ENCODE measurements at regions not wholly inside any gene's neighbourhood (a gene's known extent, or its start where the extent isn't known, plus 50 kb on each side); places are given as distances from the start of the nearest gene placed in this dataset.

DNA sequence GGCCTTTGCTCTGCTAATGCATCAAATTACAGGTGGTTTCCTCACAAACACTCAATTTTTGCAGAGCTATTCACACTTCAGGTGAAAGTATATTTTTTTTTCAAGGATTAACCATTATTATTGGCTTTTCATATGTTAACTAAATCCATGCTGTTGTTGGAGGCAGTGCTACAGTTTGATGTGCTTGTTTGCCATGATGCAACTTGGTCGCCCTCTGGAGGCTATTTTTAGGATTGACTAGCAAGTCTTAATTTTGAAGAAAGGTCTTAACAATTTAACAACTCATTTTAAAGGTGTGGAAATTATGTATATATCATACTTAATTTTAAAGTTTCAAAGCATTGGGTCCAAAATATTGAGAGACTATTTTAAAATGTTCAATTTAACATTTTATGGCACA lies 168.8 kb upstream of the FAM47A start:
- Histone ChIP-seq H3K4me3 (no peak overlapping the region), H3K27me3 (ENCODE audit: low read depth) (no peaks in the 10 kb centered on the region), H3K9me3 (no peaks in the 10 kb centered on the region), H3K36me3 (no peaks in the 10 kb centered on the region), H3K4me1 (no peaks in the 10 kb centered on the region), H3K27ac (no peak overlapping the region)
- DNase-seq (no peak), ATAC-seq (no peak)
- intact Hi-C loops (cut with DNase I): no loop called here
- TF ChIP-seq, protein P1, sequence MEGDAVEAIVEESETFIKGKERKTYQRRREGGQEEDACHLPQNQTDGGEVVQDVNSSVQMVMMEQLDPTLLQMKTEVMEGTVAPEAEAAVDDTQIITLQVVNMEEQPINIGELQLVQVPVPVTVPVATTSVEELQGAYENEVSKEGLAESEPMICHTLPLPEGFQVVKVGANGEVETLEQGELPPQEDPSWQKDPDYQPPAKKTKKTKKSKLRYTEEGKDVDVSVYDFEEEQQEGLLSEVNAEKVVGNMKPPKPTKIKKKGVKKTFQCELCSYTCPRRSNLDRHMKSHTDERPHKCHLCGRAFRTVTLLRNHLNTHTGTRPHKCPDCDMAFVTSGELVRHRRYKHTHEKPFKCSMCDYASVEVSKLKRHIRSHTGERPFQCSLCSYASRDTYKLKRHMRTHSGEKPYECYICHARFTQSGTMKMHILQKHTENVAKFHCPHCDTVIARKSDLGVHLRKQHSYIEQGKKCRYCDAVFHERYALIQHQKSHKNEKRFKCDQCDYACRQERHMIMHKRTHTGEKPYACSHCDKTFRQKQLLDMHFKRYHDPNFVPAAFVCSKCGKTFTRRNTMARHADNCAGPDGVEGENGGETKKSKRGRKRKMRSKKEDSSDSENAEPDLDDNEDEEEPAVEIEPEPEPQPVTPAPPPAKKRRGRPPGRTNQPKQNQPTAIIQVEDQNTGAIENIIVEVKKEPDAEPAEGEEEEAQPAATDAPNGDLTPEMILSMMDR (IDR thresholded peaks at IDR 0.05): peak; percentile 46

DNA sequence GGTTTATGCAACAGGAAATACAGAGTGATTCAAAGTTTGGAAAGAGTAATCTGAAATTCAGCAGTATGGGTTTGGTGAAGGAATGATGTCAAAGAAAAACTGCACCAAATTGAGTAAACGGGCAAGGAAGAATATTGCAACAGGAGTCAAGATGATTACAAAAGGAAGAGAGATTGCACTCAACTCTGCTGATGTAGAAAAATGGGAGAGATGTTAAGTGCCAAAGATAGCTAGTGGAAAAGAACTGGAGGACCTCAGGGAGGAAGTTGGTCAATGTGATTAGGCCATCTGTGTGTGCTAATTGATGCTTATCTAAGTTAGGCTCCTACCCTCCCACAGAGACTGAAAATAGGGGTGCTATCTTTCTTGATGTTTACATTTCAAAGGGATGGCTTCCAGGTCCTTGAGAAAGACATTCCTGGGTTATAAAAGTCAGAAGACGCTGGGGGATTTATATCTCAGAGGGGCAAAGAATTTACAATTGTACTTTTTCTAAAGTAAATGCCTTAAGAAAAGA lies 167.4 kb upstream of the FAM47A start:
- Histone ChIP-seq H3K4me1 (no peaks in the 10 kb centered on the region), H3K27ac (no peak overlapping the region), H3K36me3 (no peaks in the 10 kb centered on the region), H3K9me3 (no peaks in the 10 kb centered on the region), H3K27me3 (ENCODE audit: low read depth) (no peaks in the 10 kb centered on the region), H3K4me3 (no peak overlapping the region)
- DNase-seq (no peak), ATAC-seq (no peak)
- intact Hi-C loops (cut with DNase I): no loop called here
- TF ChIP-seq, protein P1 (IDR thresholded peaks at IDR 0.05): no peak

DNA sequence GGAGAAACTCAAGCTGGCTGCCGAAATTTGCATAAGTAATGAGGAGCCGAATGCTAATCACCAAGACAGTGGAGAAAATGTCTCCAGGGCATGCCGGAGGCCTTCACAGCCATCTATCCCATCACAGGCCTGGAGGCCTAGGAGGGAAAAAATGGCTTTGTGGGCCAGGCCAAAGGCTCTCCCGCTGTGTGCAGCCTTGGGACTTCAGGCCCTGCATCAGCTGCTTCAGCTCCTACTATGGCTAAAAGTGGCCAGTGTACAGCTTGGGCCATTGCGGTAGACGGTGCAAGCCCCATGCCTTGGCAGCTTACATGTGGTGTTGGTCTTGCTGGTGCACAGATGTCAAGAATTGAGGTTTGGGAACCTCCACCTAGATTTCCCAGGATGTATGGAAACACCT lies 162.6 kb upstream of the FAM47A start:
- no peak overlapping the region for H3K4me3 ChIP-seq
- intact Hi-C loops (cut with DNase I): no loop called here
- no peak overlapping the region for H3K27ac ChIP-seq
- no peaks in the 10 kb centered on the region for H3K9me3 ChIP-seq
- no peaks in the 10 kb centered on the region for H3K4me1 ChIP-seq
- no peaks in the 10 kb centered on the region for H3K27me3 ChIP-seq (ENCODE audit: low read depth)
- ATAC-seq (no peak), DNase-seq (no peak)
- H3K36me3 ChIP-seq: no peaks in the 10 kb centered on the region
- TF ChIP-seq, protein P1 (IDR thresholded peaks at IDR 0.05): no peak

DNA sequence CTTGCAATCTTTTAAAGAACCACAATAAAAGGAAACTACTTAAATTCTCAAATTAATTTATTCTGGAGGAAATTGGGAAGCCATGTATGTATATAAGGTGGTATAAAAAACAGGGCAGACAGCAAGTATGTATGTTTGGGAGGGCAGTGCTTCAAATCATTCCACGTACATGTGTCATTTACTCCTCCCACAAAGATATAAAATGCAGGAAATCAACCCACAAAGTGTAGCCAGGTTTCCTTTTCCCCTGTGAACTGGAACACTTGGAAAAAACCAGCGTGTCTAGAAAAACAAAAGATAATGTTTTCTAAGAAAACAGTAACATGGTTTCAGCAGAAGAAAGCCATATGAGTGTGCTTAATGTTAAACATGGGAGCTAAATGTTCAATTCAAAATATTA lies 156.7 kb upstream of the FAM47A start:
- intact Hi-C loops (cut with DNase I): no loop called here
- no peak for ATAC-seq
- TF ChIP-seq, protein P1 (IDR thresholded peaks at IDR 0.05): no peak

DNA sequence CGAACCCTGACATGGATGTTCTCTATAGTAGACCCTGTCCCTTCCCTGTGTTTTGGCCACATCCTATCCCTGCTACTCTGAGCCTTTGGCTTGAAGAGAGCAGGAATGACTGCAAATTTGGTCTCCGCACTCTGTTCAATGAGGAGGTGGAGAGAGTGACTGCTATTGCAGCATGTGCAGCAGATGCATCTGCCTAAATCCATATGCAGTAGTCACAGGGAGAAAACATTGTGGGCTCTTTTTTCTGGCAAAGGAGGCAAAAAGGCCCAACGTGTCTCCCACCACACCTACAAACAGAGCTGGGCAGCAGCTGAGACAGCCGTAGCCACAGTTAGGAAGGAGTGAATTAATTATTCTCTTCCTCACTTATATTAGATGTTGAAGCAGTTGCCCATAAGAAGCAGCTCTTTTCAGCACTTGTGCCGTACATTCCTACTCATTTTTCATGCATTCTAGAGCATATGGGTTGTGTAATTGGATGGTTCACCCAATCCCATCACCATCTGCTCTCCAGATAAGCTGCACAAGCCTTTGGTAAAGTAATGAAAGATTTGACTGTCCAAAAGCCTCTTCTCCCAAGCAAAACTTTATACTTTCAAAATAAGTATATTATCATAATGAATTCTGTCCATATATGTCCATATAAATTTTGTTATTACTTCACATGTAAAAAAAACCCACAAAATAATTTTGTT lies 147.9 kb upstream of the FAM47A start:
- TF ChIP-seq, protein P1 (IDR thresholded peaks at IDR 0.05): no peak
- Histone ChIP-seq H3K4me3 (no peak overlapping the region), H3K36me3 (no peaks in the 10 kb centered on the region), H3K27me3 (ENCODE audit: low read depth) (no peaks in the 10 kb centered on the region), H3K9me3 (no peaks in the 10 kb centered on the region), H3K27ac (no peak overlapping the region), H3K4me1 (no peaks in the 10 kb centered on the region)
- DNase-seq (no peak), ATAC-seq (no peak)
- intact Hi-C loops (cut with DNase I): no loop called here

More for the DNA sequence above, 156.7 kb upstream of the FAM47A start:
- Histone ChIP-seq H3K4me1 (no peaks in the 10 kb centered on the region), H3K27ac (no peak overlapping the region), H3K27me3 (ENCODE audit: low read depth) (no peaks in the 10 kb centered on the region), H3K4me3 (no peak overlapping the region), H3K36me3 (no peaks in the 10 kb centered on the region), H3K9me3 (no peaks in the 10 kb centered on the region)
- no peak for DNase-seq

Measured in lower lobe of right lung (tissue), 2 donors.